NCI-H2227 treated with DMSO at 0.1 percent for 48 hours (cell line): ENCODE measurements at regions not wholly inside any gene's neighbourhood (a gene's known extent, or its start where the extent isn't known, plus 50 kb on each side); places are given as distances from the start of the nearest gene placed in this dataset.
"Not testable (repeated sequence)": the region's sequence is repeated elsewhere in the genome, so short reads cannot be mapped to it uniquely, and the experiment has no call there.

Experiments
- DNase-seq: peaks from one replicate; lab custom pipeline; 2025; lab: John Stamatoyannopoulos, UW

DNA sequence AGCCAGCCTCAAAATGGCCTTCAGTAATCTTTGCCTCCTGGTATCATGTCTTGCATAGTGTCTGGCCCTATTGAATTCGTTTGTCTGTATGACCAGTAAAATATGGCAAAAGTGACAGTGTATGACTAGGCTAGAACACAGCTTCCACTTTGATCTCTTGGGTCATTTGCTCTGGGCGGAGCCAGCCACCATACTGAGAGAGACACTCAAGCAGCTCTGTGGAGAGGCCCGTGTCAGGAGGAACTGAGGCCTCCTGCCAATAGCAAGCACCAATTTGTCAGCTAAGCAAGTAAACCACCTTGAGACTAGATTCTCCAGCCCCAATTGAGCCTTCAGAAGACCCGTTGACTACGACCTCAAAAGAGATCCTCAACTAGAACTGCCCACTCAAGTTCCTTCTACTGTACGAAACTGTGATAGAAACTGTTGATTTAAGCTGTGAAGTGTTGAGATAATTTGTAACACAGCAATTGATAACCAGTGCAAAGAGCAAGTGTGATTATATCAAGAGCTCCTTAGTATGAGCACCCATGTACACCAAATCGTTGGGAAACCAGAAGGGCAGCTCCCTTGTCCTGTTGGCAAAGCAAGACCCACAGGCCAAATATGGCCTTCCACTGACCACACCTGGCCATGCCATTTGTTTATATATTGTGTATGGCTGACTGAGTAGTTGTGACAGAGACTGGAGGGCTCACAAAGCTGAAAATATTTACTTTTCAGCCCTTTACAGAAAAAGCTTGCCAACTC, 52.7 kb upstream of the SERBP1 start:
- no peak for DNase-seq

DNA sequence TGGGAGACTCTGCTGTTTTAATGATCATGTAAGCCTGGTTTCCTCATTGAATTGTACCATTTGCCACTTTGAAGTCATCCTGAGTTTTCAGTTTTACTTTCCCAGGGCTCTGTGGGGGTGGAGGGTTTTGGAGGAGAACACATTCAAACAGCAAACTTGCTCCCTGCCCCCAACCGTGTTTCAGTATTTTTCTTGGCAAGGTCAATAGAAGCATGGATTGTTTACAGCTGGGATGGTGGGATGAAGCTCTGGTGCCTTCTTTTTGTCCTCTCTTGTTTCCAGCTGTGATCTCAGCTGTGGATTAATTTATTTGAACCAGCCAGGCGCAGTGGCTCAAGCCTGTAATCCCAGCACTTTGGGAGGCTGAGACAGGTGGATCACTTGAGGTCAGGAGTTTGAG, 54.3 kb upstream of the SERBP1 start:
- no peak for DNase-seq

DNA sequence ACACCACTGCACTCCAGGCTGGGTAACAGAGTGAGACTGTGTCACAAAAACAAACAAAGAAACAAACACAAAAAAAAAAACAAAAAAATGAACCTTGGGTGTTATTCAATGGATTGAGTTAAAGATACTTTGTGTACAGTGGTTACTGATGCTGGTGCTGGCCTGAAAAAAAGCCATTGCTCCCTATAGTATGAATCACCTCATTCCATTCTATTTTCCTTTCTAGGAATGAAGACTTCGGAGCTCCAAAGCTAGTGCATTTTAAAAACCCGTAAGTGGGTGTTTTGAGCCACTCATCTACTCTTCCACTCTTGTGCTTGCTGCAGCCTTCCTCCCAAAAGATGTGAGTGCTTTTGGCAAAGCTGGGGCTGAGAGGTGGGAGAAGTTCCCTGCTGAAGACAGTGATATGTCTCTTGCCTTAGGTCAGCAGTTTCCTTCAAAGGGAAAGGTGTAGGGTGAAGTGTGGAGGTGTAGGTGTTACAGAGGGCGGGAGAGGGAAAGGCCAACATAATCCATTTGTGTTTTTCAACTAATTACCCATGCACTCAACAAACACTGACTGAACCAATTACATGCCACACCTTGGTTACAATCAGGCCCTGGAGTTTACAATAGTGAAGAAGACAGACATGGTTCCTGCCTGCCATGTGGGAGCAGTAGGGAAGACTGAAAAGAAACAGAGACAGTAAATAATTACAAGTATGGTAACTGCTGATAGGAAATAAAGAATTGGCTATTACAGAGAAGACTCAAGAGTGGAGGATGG, 55.0 kb upstream of the SERBP1 start:
- no peak for DNase-seq

DNA sequence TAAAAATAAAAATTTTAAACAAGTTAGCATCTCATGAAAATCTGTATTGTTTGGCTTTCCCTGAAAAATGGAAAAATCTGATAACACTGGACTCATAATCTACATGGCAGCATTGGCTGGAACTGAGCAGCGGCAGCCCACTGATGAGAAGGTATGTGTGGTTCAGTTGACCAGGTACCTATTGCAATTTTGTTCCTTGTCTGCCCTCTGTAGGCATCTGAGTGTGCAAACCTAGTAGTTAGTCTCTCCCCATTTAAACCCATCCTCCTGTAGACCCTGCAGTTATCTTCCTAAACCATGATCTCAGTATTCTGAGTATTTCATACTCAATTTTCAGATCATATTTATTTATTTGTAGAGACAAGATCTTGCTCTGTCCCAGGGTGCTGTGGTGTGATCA, 59.4 kb upstream of the SERBP1 start:
- no peak for DNase-seq

DNA sequence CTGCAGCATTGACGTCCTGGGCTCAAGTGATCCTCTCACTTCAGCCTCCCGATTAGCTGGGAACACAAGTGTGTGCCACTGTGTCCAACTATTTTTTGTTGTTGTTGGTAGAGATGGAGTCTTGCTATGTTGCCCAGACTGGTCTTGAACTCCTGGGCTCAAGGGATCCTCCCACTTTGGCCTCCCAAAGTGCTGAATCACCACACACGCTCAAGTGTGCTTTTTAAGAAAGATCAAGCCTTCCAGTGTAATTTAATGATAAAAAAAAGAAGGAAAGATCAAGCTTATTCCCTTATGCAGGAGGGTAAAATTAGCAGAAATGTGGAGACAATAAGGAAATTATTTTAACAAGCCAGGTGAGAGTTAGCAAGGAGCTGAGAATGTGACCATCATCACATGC, 61.1 kb upstream of the SERBP1 start:
- no peak for DNase-seq

DNA sequence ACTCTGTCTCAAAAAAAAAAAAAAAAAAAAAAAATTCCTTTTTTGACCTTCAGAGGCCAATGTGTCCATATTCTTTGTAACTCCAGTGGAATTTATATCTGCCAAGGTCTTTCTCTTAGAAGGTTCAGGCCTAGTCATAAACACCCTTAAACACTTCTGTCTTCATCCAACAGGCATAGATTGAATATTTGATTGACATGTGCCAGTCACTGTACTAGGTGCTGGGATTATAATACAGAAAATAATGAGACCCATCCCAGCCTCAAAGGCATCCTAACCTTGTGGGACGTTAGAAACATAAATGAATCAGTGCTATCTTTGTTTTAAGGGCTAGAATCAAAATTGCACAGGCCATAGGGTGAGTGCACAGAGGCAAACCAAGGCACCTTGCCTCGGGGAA, 62.9 kb upstream of the SERBP1 start:
- no peak for DNase-seq

DNA sequence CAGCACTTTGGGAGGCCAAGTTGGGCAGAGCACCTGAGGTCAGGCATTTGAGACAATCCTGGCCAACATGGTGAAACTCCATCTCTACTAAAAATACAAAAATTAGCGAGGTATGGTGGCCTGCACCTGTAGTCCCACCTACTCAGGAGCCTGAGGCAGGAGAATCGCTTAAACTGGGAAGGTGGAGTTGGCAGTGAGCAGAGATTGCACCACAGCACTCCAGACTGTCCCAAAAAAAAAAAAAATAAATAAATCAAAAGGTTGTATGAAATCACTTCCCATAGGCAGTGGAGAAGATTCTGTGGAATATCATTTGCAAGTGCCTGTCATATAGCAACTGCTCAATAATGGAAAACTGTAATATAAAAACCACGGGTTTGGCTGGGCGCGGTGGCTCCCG, 65.1 kb upstream of the SERBP1 start:
- DNase-seq = no peak

DNA sequence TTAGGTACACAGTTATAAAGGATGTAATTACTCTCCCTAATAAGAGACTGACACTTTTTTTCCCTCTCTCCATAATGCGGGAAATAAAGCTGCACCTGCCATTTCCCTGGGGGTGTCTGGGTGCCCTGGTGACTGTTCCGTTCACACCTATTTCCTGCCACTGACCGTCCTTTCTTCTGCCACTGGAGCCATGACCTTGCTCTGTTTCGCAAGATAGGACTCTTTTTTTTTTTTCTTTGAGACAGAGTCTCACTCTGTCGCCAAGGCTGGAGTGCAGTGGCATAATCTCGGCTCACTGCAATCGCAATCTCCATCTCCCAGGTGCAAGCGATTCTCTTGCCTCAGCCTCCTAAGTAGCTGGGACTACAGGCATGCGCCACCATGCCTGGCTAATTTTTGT, 66.1 kb upstream of the SERBP1 start:
- no peak for DNase-seq

DNA sequence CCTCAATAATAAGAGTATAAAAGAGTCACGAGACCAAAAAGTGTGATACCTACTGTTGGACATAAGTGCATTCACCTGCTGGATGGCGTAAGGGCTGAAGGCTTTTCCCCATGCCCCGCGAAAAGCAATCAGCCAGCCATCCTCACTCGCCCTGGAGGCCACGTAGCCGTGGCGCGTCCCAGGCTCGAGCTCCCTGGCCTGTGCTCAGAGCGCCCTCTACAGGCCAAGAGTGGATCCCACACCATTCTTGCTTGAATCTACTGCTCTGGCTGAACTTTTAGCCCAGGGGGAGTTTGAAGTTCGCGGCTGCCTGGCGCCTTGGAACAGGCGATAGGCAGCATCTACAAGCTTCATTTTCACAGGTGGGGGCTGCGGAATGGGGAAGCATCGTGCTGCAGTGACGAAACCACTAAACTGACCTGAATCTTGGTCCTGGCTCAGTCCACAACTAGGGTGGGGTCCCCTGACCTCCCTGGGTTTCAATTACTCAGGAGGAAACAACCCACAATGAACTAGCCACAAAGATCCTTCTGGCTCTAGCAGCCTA, 70.3 kb upstream of the SERBP1 start:
- peak; percentile 73 for DNase-seq

DNA sequence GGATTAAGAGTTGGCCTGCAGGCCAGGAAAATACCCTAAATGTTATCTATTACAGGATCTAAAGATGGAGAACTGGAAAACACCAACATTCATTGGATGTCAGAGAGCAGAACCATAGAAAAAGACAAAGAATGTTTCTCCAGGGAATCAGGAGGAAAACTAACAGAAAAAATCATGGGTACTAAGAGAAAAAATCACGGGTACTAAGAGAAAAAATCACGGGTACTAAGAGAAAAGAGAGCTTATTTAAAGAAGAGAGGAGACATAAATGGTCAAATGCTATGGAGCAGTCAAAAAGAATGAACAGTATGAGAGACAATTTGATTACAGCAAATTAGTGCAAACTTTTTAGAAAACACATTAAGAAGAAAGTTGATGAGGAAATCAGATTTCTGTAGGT, 73.8 kb upstream of the SERBP1 start:
- DNase-seq = no peak

DNA sequence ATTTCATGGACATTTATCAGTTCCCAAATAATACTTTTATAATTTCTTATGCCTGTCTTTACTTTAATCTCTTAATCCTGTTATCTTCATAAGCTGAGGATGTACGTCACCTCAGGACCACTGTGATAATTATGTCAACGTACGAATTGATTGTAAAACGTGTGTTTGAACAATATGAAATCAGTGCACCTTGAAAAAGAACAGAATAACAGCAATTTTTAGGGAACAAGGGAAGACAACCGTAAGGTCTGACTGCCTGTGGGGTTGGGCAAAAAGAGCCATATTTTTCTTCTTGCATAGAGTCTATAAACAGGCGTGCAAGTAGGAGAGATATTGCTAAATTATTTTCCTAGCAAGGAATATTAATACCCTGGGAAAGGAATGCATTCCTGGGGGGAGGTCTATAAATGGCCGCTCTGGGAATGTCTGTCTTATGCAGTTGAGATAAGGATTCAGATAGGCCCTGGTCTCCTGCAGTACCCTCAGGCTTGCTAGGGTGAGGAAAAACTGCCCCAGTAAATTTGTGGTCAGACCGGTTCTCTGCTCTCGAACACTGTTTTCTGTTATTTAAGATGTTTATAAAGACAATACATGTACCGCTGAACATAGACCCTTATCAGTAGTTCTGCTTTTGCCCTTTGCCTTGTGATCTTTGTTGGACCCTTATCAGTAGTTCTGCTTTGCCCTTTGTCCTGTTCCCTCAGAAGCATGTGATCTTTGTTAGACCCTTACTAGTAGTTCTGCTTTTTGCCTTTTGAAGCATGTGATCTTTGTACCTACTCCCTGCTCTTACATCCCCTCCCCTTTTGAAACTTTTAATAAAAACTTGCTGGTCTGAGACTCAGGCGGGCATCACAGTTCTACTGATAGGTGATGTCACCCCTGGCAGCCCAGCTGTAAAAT, 83.4 kb upstream of the SERBP1 start:
- not testable (repeated sequence) for DNase-seq

DNA sequence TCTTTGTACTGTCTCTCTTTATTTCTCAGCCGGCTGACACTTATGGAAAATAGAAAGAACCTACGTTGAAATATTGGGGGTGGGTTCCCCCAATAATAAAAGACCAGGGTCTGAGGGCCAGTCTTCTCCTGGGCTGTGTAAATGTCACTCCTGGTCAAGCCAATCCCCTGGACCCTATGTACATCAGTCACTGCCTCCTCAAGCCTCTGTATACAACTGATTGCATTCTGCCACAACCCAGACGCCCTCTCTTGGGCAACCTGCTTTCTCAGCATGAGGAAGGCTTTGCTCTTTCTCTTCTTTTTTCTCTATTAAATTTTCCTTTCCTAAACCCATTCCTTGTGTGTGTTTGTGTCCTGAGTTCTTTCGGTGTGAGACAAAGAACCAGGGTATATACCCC, 84.1 kb upstream of the SERBP1 start:
- no peak for DNase-seq

DNA sequence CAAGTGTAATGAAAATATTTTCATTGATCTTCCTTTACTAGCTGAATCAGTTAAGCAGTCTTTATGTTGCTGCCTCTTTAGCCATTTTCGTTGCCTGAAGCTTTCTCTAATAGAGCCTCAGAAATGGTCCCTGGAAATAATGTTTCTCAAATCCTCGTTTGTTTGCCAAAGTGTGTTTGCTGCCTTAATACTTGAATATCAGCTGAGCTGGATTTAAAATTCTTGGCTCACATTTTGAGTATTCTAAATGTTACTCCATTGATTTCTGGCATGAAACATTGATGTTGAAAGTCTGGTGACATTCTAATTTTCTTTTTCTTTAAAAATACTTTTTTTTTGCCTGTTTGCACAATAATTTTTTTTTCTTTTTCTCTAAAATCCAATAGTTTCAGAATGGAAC, 84.6 kb upstream of the SERBP1 start:
- DNase-seq = no peak

DNA sequence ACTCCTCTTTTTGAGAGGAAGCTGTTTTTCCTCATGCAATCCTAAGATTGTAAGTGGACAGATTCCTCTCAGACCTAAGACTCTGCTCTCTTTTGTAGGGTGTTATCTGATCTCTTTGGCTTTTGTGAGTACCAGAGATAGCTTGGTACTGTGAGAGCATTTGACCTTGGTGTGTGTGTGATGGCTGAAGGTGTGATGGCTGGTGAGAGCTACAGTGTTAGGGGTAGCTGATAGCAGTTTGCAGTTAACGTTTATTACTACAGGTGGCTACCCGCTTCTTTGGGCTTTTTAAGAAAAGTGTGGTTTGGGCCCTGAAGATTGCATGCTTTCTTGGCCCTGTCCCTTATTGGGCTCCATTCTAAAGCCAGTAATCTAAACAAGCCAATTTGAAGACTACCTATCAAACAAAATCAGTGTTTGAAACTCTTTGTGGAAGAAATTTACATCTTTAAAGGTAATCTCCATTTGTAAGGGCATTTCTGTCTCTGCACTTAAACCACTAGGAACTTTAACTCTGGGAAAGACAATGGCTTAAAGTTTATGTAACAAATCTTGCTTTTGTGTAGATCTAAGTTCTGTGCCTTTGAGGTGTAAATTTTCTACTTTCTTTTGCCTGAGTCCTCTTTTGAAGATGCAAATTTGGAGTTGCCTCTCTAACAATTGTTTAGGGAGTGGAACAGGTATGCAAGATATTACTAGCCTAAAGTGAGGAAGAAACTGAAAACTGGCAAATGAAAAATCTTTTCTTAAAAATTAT, 85.3 kb upstream of the SERBP1 start:
- no peak for DNase-seq

DNA sequence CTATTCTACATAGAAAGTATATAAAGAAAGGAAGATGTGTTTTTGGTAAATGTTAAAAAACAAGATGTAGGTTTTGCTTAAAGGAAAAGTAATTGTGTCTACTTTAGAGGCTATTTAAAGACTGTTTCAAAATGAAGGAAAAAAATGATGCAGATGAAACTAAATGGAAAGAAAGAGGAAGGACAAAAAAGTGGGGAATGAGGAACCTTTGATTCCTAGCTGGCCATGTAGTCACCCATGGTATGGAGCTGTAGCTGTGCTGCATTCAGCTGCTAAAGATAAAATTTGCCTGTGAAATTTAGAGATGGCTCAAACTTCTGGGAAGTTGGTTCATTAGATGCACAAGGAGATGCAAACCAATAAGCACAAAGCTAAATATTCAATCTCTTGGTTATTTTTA, 86.8 kb upstream of the SERBP1 start:
- DNase-seq = no peak

DNA sequence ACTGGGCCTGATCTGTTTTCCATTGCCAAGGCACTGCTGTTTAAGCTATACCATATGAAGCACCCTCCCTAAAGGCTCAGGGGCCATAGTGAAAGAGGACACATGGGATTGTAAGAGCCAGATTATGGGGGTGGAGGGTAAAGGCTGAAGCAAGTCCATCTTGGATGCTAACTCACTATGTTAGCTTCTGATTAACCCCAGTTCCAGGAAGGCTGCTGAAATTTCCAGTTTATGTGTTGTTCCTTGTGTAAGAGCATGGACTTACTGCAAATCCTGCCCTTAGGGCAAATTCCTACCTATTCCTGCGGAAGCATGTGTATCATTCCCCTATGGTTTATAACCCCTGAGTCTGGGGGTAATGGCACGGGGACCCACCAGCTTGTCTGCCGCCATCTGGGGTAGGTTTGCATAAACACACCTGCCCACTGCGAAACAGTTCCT, 91.8 kb upstream of the SERBP1 start:
- DNase-seq = no peak

DNA sequence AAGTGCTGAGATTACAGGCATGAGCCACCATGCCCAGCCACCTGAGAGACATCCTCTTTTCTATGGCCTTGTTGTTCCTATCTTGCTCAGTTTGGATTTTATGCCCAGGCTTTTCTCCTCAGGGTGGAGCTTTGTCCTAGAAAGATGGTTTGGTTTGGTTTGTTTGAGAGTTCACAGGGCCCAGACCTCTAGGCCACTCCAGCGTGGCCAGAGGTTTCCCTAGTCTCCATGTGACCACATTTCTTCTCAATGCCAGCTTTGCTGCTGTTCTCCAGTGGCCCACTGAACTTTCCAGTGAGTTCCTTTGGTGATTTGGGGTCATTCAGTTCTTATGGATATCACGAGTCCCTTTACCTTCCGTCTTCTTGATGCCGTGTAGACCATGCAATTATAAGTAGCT, 92.6 kb upstream of the SERBP1 start:
- no peak for DNase-seq

DNA sequence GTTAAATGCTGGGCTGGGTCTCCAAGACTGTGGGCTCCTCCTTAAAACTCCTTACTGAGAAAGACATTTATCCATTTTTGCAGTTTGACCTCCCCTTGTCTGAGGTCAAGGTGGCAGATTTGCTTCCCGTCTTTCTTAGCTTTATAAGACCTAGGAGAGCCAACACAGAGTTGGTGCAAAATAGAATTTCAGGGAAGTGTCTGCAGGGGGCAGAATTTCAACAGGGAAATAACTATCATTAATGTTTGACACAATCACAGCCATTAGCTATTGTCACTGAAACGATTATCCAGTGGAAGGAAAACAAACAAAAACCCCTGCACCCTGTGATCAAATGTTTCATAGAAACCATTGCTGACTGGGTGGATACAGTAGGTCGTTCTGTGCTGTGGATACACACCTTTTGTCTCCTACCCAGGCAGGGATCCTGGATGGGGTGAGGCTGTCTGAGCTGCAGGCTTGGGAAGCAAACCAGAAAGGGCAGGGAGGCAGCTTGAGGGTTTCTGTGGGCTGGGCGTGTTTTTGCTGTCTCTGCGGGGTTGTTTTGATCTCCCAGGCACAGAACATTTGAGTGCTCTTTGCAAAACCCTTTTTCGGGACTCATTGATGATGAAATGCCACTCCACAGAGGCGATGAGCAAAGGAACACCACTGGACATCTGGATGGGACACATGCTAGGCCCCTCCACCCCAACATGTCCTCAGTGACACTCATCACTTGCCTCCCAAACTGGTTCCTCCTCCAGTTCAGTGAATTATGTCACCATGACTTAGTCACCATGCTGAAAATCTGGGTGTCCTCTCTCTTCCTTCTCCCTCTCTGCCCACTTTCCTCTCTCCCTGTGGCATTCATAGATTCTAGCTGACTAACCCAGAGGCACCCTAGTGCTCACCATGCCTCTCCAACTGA, 94.2 kb upstream of the SERBP1 start:
- peak; percentile 71 for DNase-seq

DNA sequence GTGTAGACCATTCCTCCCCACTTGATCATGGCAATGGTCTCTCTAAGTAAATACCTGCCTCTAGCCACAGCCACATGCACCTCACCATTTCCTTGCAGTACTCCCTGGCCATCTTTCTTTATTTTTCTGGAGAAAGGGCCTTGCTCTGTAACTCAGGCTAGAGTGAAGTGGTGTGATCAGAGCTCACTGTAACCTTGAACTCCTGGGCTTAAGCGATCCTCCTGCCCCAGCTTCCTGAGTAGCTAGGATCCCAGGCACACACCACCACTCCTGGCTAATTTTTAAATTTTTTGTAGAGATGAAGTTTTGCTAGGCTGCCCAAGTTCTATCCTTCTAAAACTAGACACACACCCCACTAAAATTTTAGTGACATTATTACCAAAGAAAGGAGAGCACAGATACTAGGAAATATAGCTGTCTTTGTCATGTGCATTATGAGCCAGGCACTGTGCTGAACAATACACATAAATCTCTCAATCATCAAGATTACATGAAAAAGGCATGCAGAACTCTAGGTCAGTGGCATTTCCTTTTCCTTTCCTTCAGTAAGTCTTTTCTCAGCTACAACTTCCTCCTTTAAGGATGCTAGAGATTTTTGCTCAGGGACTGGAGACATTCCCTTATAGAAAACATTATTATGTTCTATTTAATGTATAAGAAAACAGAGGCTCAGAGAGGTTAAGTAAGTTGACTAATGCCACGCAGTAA, 95.0 kb upstream of the SERBP1 start:
- no peak for DNase-seq

DNA sequence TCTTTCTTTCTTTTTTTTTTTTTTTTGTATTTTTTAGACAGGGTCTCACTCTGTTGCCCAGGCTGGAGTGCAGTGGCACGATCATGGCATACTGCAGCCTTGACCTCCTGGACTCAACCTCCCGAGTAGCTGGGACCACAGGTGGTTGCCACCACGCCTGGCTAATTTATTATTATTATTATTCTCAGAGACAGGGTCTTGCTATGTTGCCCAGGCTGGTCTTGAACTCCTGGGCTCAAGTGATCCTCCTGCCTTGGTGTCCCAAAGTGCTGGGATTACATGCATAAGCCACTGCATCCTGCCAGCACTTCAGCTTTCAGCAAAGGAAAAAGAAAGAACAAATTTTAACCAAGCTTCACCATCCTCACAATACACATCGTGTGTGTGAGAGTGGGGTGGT, 97.9 kb upstream of the SERBP1 start:
- DNase-seq = no peak
